GM19438 (cell line): ENCODE measurements at regions not wholly inside any gene's neighbourhood (a gene's known extent, or its start where the extent isn't known, plus 50 kb on each side); places are given as distances from the start of the nearest gene placed in this dataset.
"Not testable (repeated sequence)": the region's sequence is repeated elsewhere in the genome, so short reads cannot be mapped to it uniquely, and the experiment has no call there.

Experiments used
- ATAC-seq: cut with Tn5 transposase; IDR thresholded peaks from one replicate; pipeline ENCODE4 v1.9.1; 2021; ENCODE audit warnings: low read depth; ENCODE audit not compliant: unreplicated experiment

- no peak for ATAC-seq
Observed at GRCh38 chr3:159668990-159669476, 319.6 kb upstream of the IL12A start.

- no peak for ATAC-seq
Observed at GRCh38 chr3:159669766-159670165, 318.9 kb upstream of the IL12A start.

- ATAC-seq, result no peak
Observed at GRCh38 chr3:159672728-159673688, 315.6 kb upstream of the IL12A start.

- no peak for ATAC-seq
Observed at GRCh38 chr3:159674583-159674982, 314.1 kb upstream of the IL12A start.

- ATAC-seq, result no peak
Observed at GRCh38 chr3:159675285-159675684, 313.4 kb upstream of the IL12A start.

GRCh38 chr3:159679900-159680299 lies 308.7 kb upstream of the IL12A start:
- ATAC-seq, result no peak

- not testable (repeated sequence) for ATAC-seq
Observed at GRCh38 chr3:159681717-159682116, 306.9 kb upstream of the IL12A start.

- no peak for ATAC-seq
Observed at GRCh38 chr3:159685801-159686200, 302.8 kb upstream of the IL12A start.

GRCh38 chr3:159693226-159693625 lies 295.4 kb upstream of the IL12A start:
- no peak for ATAC-seq

GRCh38 chr3:159711560-159712333 lies 276.9 kb upstream of the IL12A start:
- no peak for ATAC-seq

- ATAC-seq, result no peak
Observed at GRCh38 chr3:159721324-159721723, 267.3 kb upstream of the IL12A start.

- no peak for ATAC-seq
Observed at GRCh38 chr3:159723295-159723694, 265.3 kb upstream of the IL12A start.

GRCh38 chr3:159724627-159725026 lies 264.0 kb upstream of the IL12A start:
- ATAC-seq, result no peak

GRCh38 chr3:159726231-159726964 lies 262.2 kb upstream of the IL12A start:
- no peak for ATAC-seq

GRCh38 chr3:159727506-159727905 lies 261.1 kb upstream of the IL12A start:
- no peak for ATAC-seq

GRCh38 chr3:159731254-159731653 lies 257.4 kb upstream of the IL12A start:
- ATAC-seq, result no peak

GRCh38 chr3:159732172-159733111 lies 256.2 kb upstream of the IL12A start:
- no peak for ATAC-seq

- no peak for ATAC-seq
Observed at GRCh38 chr3:159733194-159733860, 255.3 kb upstream of the IL12A start.

- ATAC-seq, result no peak
Observed at GRCh38 chr3:159734681-159735080, 254.0 kb upstream of the IL12A start.
